Right lobe of liver (tissue), 6 donors: ENCODE measurements at regions not wholly inside any gene's neighbourhood (a gene's known extent, or its start where the extent isn't known, plus 50 kb on each side); places are given as distances from the start of the nearest gene placed in this dataset.

Experiments
- ATAC-seq, 4 donors: fragments of 200-7000 bp; cut with Tn5 transposase; one replicate each; pipeline ENCODE4 v1.9.1; 2020; ENCODE audit warnings: mild to moderate bottlenecking in 4 of 4, moderate library complexity in 4 of 4
- DNase-seq, 3 donors: peaks; one replicate each; pipeline ENCODE4 v3.0.0-alpha.2; 2020
- H3K27ac ChIP-seq, 3 donors: fragments of 200-600 bp; one replicate each; pipeline ENCODE4 v1.8.0; 2022
- H3K27me3 ChIP-seq, 2 donors: fragments of 200-600 bp; one replicate each; pipeline ENCODE4 v1.8.0; 2022
- H3K36me3 ChIP-seq, 4 donors: fragments of 200-600 bp; sonication (generic) in 1 of 4; one replicate each; pipeline versions ENCODE4 v1.5.1 to v1.8.0; 2017 to 2022; ENCODE audit warnings: control low read depth in 1 of 4
- H3K4me1 ChIP-seq, 4 donors: fragments of 200-600 bp; sonication (generic) in 1 of 4; one replicate each; pipeline versions ENCODE4 v1.5.1 to v1.8.0; 2017 to 2022; ENCODE audit warnings: control low read depth in 1 of 4
- H3K4me3 ChIP-seq, 3 donors: fragments of 200-600 bp; one replicate each; pipeline ENCODE4 v1.8.0; 2022
- H3K9me3 ChIP-seq, 4 donors: fragments of 200-600 bp; sonication (generic) in 1 of 4; one replicate each; pipeline versions ENCODE4 v1.5.1 to v1.8.0; 2017 to 2022; ENCODE audit warnings: control low read depth in 1 of 4
- CTCF ChIP-seq, 4 donors: fragments of 200-600 bp in 3 of 4; fragments of 450-650 bp in 1 of 4; IDR thresholded peaks; one replicate each; pipeline versions ENCODE4 v1.5.1 to v1.8.0; 2016 to 2022; ENCODE audit warnings: antibody characterized with exemption in 4 of 4, mild to moderate bottlenecking in 2 of 4
- POLR2A ChIP-seq: fragments of 450-650 bp; IDR thresholded peaks from one replicate; pipeline ENCODE4 v1.6.1; 2017; ENCODE audit warnings: antibody characterized with exemption, mild to moderate bottlenecking
- WGBS: methylation state at CpG from one replicate; pipeline ENCODE4 v1.1.6; 2018; ENCODE audit warnings: low coverage, low lambda C conversion rate; ENCODE audit not compliant: insufficient coverage; ENCODE audit errors: missing lambda C conversion rate; 5-methylcytosine and 5-hydroxymethylcytosine counted together
- intact Hi-C, 2 donors: fragments of 100-400 bp; cut with DNase I; formaldehyde crosslinking; loops; one replicate each; pipeline versions ENCODE4 v1.11.2 to v1.14.1; 2022
- donor health status: DM: no; HTN: yes; CAD: no.
- donor health status: DM: no; HTN: no; CAD: no.
- donor health status: DM: no; HTN: no; CAD: no.
- donor health status: DM: no; HTN: yes; CAD: no.
- donor health status: DM: no; HTN: yes; CAD: no.

GRCh38 chr9:106286249-106286648, 576.7 kb upstream of the ZNF462 start:
- Histone ChIP-seq H3K4me3 (no peak overlapping the region), H3K4me1 (no peaks in the 10 kb centered on the region), H3K27me3 (no peaks in the 10 kb centered on the region), H3K27ac (no peak overlapping the region), H3K9me3 (no peaks in the 10 kb centered on the region), H3K36me3 (no peaks in the 10 kb centered on the region)
- intact Hi-C loops = no loop called here
- DNase-seq (no peak), ATAC-seq (peak in 1 of 4 donors; percentile 35)
- TF ChIP-seq POLR2A = no peak
- peak in 1 of 4 donors; percentile 14 for TF ChIP-seq CTCF (IDR thresholded peaks at IDR 0.05)

GRCh38 chr9:106287091-106287631, 575.8 kb upstream of the ZNF462 start:
- H3K27me3 ChIP-seq = no peaks in the 10 kb centered on the region
- DNase-seq (no peak), ATAC-seq (no peak)
- no peak overlapping the region for H3K4me3 ChIP-seq
- TF ChIP-seq POLR2A (no peak), CTCF (IDR thresholded peaks at IDR 0.05) (no peak)
- intact Hi-C loops = no loop called here
- H3K36me3 ChIP-seq = no peaks in the 10 kb centered on the region
- H3K27ac ChIP-seq = no peak overlapping the region
- H3K9me3 ChIP-seq = no peaks in the 10 kb centered on the region
- WGBS = 62% methylated on average over 10 of the region's 10 CpGs
- no peaks in the 10 kb centered on the region for H3K4me1 ChIP-seq

- Histone ChIP-seq H3K36me3 (no peaks in the 10 kb centered on the region), H3K4me1 (no peaks in the 10 kb centered on the region), H3K4me3 (no peak overlapping the region), H3K9me3 (no peaks in the 10 kb centered on the region), H3K27ac (no peak overlapping the region), H3K27me3 (no peaks in the 10 kb centered on the region)
- DNase-seq (no peak), ATAC-seq (no peak)
- 65% methylated on average over 8 of the region's 9 CpGs for WGBS
- TF ChIP-seq POLR2A = no peak
- TF ChIP-seq CTCF (IDR thresholded peaks at IDR 0.05) = no peak
- intact Hi-C loops = no loop called here
These were observed 575.2 kb upstream of the ZNF462 start for GRCh38 chr9:106287731-106288130.

- TF ChIP-seq POLR2A = no peak
- TF ChIP-seq CTCF (IDR thresholded peaks at IDR 0.05) = no peak
- Histone ChIP-seq H3K36me3 (no peaks in the 10 kb centered on the region), H3K4me1 (no peaks in the 10 kb centered on the region), H3K9me3 (no peaks in the 10 kb centered on the region), H3K27me3 (no peaks in the 10 kb centered on the region), H3K27ac (no peak overlapping the region), H3K4me3 (no peak overlapping the region)
- intact Hi-C loops = no loop called here
- ATAC-seq = no peak
- 80% methylated on average over 8 of the region's 8 CpGs for WGBS
- no peak for DNase-seq
These were observed 574.3 kb upstream of the ZNF462 start for GRCh38 chr9:106288689-106289088.

GRCh38 chr9:106291786-106292185, 571.2 kb upstream of the ZNF462 start:
- Histone ChIP-seq H3K9me3 (no peaks in the 10 kb centered on the region), H3K4me3 (no peak overlapping the region), H3K36me3 (no peaks in the 10 kb centered on the region), H3K27me3 (no peaks in the 10 kb centered on the region), H3K27ac (no peak overlapping the region), H3K4me1 (no peaks in the 10 kb centered on the region)
- no peak for ATAC-seq
- 73% methylated on average over 2 of the region's 2 CpGs for whole genome bisulfite sequencing
- no peak for TF ChIP-seq POLR2A
- TF ChIP-seq CTCF (IDR thresholded peaks at IDR 0.05) = no peak
- no peak for DNase-seq
- intact Hi-C loops = no loop called here
